Activated T-cell treated with anti-CD3 and anti-CD28 coated beads for 4 hours (primary cell): ENCODE measurements at regions not wholly inside any gene's neighbourhood (a gene's known extent, or its start where the extent isn't known, plus 50 kb on each side); places are given as distances from the start of the nearest gene placed in this dataset.

ENCODE experiments used
- DNase-seq: peaks from one replicate; pipeline ENCODE4 v3.0.0-alpha.2; 2020

- DNase-seq, result no peak
These were observed 80.2 kb downstream of the C6orf118 start for GRCh38 chr6:165229216-165229615.

GRCh38 chr6:165227644-165228329, 81.6 kb downstream of the C6orf118 start:
- no peak for DNase-seq

- no peak for DNase-seq
These were observed 85.7 kb downstream of the C6orf118 start for GRCh38 chr6:165223736-165224135.

- no peak for DNase-seq
These were observed 86.3 kb downstream of the C6orf118 start for GRCh38 chr6:165223101-165223500.

- DNase-seq, result no peak
These were observed 86.9 kb downstream of the C6orf118 start for GRCh38 chr6:165222315-165223025.

GRCh38 chr6:165220045-165220444, 89.4 kb downstream of the C6orf118 start:
- no peak for DNase-seq

- DNase-seq, result no peak
These were observed 89.8 kb downstream of the C6orf118 start for GRCh38 chr6:165219629-165220028.

- DNase-seq, result no peak
These were observed 90.6 kb downstream of the C6orf118 start for GRCh38 chr6:165218829-165219228.

- DNase-seq, result no peak
These were observed 102.6 kb downstream of the C6orf118 start for GRCh38 chr6:165206798-165207197.

GRCh38 chr6:165205632-165206031, 103.8 kb downstream of the C6orf118 start:
- no peak for DNase-seq

- DNase-seq, result no peak
These were observed 104.4 kb downstream of the C6orf118 start for GRCh38 chr6:165204807-165205545.

- DNase-seq, result no peak
These were observed 109.2 kb downstream of the C6orf118 start for GRCh38 chr6:165200178-165200577.

GRCh38 chr6:165191461-165191860, 117.9 kb downstream of the C6orf118 start:
- no peak for DNase-seq

- no peak for DNase-seq
These were observed 122.8 kb downstream of the C6orf118 start for GRCh38 chr6:165186441-165187205.

- no peak for DNase-seq
These were observed 123.4 kb downstream of the C6orf118 start for GRCh38 chr6:165186041-165186440.

- DNase-seq, result no peak
These were observed 125.0 kb downstream of the C6orf118 start for GRCh38 chr6:165184192-165184979.

- no peak for DNase-seq
These were observed 125.8 kb downstream of the C6orf118 start for GRCh38 chr6:165183496-165184140.

- DNase-seq, result no peak
These were observed 126.3 kb downstream of the C6orf118 start for GRCh38 chr6:165183071-165183470.

- no peak for DNase-seq
These were observed 127.4 kb downstream of the C6orf118 start for GRCh38 chr6:165181951-165182414.

GRCh38 chr6:165178056-165178455, 131.3 kb downstream of the C6orf118 start:
- DNase-seq, result no peak

- DNase-seq, result no peak
These were observed 135.9 kb downstream of the C6orf118 start for GRCh38 chr6:165173484-165173883.

GRCh38 chr6:165167861-165168260, 141.5 kb downstream of the C6orf118 start:
- DNase-seq, result no peak
